22Rv1 (cell line): ENCODE measurements at regions not wholly inside any gene's neighbourhood (a gene's known extent, or its start where the extent isn't known, plus 50 kb on each side); places are given as distances from the start of the nearest gene placed in this dataset.

Experiments
- H3K27ac ChIP-seq: fragments of 450-650 bp; 2 replicates; pipeline ENCODE4 v1.5.1; 2017
- CTCF ChIP-seq: fragments of 450-650 bp; IDR thresholded peaks from 2 replicates; pipeline ENCODE4 v1.5.1; 2017; ENCODE audit warnings: mild to moderate bottlenecking
- ZFX ChIP-seq: fragments of 450-650 bp; IDR thresholded peaks from 2 replicates; pipeline ENCODE4 v1.6.1; 2017; ENCODE audit warnings: antibody characterized with exemption, borderline replicate concordance

DNA sequence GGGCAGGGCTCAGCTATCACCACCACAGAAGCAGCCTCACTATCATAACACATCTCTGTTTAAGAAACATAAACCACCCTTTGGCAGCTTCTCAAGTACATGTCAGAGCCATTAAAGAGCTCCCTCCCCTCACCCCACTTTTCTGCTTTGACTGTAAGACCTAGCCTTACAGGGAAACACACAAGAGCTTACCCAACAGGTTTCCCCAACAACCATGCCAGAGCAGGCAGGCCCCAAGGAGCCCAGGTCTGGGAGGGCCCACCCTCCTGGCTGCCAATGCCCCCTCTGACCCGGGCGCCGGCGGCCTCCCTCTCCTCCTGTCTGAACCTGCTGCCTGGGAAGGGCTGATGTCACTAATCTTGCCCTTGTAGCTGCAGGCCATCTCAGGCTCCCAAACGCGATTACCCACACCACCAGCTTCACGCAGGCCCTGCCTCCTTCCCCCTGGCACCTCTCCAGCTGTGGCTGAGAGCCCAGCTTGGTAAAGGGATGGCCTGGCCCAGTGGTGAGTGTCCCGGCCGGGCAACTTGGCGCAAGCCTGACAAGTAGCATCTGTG is 402.0 kb downstream of the MAFB start:
- TF ChIP-seq CTCF (no peak), ZFX (no peak)
- no peak overlapping the region for H3K27ac ChIP-seq

- H3K27ac ChIP-seq: no peak overlapping the region
- TF ChIP-seq ZFX: no peak
- TF ChIP-seq CTCF: no peak
Measured at GRCh38 chr20:40284611-40285010, 404.4 kb downstream of the MAFB start.

GRCh38 chr20:40283689-40284088 is 405.3 kb downstream of the MAFB start:
- TF ChIP-seq ZFX (no peak), CTCF (no peak)

GRCh38 chr20:40282941-40283340 is 406.1 kb downstream of the MAFB start:
- TF ChIP-seq ZFX (no peak), CTCF (no peak)
- H3K27ac ChIP-seq: no peak overlapping the region

More at GRCh38 chr20:40283689-40284088, 405.3 kb downstream of the MAFB start:
- no peak overlapping the region for H3K27ac ChIP-seq

DNA sequence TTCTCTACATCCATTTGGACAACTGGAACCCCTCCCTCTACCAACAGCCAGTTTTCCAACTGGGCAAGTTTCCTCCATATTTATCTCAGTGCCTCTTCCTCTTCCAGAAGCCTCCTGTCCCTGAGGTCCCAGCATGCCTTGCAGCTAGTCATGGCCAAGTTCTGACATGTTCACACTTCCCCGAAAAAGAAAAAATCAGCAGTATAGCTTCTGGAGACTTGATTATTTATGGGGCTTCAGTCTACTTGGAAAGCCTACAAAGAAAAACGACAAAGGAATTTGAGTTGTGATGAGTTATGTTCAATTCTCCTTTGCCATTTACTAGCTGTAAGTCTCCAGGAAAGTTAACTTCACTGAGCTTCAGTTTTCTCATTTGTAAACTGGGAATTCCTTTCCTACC is 406.5 kb downstream of the MAFB start:
- no peak overlapping the region for H3K27ac ChIP-seq
- TF ChIP-seq CTCF (no peak), ZFX (no peak)

DNA sequence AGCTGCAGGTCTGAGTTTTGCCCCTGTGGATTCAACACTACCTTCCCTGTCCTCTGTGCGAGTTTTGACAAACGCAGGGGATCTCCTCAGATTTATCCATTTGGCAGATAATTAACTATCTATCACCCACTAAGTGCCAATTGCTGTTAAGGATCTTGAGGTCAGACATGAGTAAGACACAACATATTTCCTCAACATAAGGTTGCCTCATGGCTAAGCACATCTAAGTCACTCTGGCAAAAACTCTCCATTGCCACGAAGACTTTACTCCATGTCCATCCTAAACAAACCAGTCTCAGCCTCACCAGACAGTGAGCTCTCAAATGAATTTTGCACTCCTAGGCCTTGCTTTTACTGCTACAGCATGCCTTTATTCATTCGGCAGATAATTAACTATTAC is 408.4 kb downstream of the MAFB start:
- TF ChIP-seq CTCF (no peak), ZFX (no peak)

DNA sequence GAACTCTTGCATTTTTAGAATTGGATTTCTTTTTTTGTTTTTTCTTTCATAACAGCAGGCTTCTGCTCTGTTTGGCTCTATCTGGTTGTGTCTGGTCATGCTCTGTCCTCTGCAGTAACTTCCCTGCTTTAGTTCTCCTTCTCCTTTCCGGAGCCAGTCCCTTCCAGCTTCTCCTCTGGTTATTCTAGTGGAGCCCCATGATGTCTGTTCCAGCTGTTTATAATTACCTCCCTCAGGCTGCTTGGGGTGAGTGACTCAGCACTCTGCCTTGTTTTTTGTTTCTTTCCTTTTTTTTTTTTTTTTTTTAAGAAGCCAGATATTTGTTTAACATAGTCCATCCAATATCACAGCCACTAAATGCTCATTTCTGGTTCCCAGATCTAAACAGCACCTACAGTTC is 409.6 kb downstream of the MAFB start:
- no peak overlapping the region for H3K27ac ChIP-seq
- TF ChIP-seq CTCF (no peak), ZFX (no peak)

More for the DNA sequence above, 408.4 kb downstream of the MAFB start:
- H3K27ac ChIP-seq: no peak overlapping the region
